ENCODE measurements at regions not wholly inside any gene's neighbourhood (a gene's known extent, or its start where the extent isn't known, plus 50 kb on each side); places are given as distances from the start of the nearest gene placed in this dataset.

GRCh38 chr1:30610917-30611316 is 112.5 kb downstream of the MATN1 start:
- H3K27ac ChIP-seq (ENCODE audit: low read length) = no peak overlapping the region
- H3K4me1 ChIP-seq (ENCODE audit: control insufficient read depth, insufficient read depth, low read length) = no peaks in the 10 kb centered on the region
- H3K36me3 ChIP-seq (ENCODE audit: control insufficient read depth, insufficient read depth, low read length) = no peaks in the 10 kb centered on the region
- H3K4me3 ChIP-seq (ENCODE audit: low read length) = no peak overlapping the region
- no peak for DNase-seq
- no peaks in the 10 kb centered on the region for H3K9me3 ChIP-seq (replicated peaks; ENCODE audit: control insufficient read depth, low read depth, low read length)
- H3K27me3 ChIP-seq (ENCODE audit: control insufficient read depth, insufficient read depth, low read length) = peaks cover 7% of the 10 kb centered on the region

- Histone ChIP-seq H3K9me3 (replicated peaks; ENCODE audit: control insufficient read depth, low read depth, low read length) (no peaks in the 10 kb centered on the region), H3K4me1 (ENCODE audit: control insufficient read depth, insufficient read depth, low read length) (no peaks in the 10 kb centered on the region), H3K36me3 (ENCODE audit: control insufficient read depth, insufficient read depth, low read length) (no peaks in the 10 kb centered on the region), H3K4me3 (ENCODE audit: low read length) (no peak overlapping the region), H3K27ac (ENCODE audit: low read length) (no peak overlapping the region), H3K27me3 (ENCODE audit: control insufficient read depth, insufficient read depth, low read length) (peaks cover 10% of the 10 kb centered on the region)
- no peak for DNase-seq
- no CpG with 5 or more reads among the region's 1 CpG for WGBS (ENCODE audit: insufficient coverage)
These were observed 113.4 kb downstream of the MATN1 start for GRCh38 chr1:30609999-30610345.

- H3K9me3 ChIP-seq (replicated peaks; ENCODE audit: control insufficient read depth, low read depth, low read length) = no peaks in the 10 kb centered on the region
- H3K4me3 ChIP-seq (ENCODE audit: low read length) = no peak overlapping the region
- no peak for DNase-seq
- no peak overlapping the region for H3K27ac ChIP-seq (ENCODE audit: low read length)
- WGBS (ENCODE audit: insufficient coverage) = 67% methylated on average over 8 of the region's 9 CpGs
- no peaks in the 10 kb centered on the region for H3K4me1 ChIP-seq (ENCODE audit: control insufficient read depth, insufficient read depth, low read length)
- H3K27me3 ChIP-seq (ENCODE audit: control insufficient read depth, insufficient read depth, low read length) = peaks cover 10% of the 10 kb centered on the region
- no peaks in the 10 kb centered on the region for H3K36me3 ChIP-seq (ENCODE audit: control insufficient read depth, insufficient read depth, low read length)
These were observed 113.9 kb downstream of the MATN1 start for GRCh38 chr1:30609336-30609998.

- Histone ChIP-seq H3K27me3 (ENCODE audit: control insufficient read depth, insufficient read depth, low read length) (peaks cover 10% of the 10 kb centered on the region), H3K27ac (ENCODE audit: low read length) (no peak overlapping the region), H3K4me1 (ENCODE audit: control insufficient read depth, insufficient read depth, low read length) (no peaks in the 10 kb centered on the region), H3K36me3 (ENCODE audit: control insufficient read depth, insufficient read depth, low read length) (no peaks in the 10 kb centered on the region), H3K9me3 (replicated peaks; ENCODE audit: control insufficient read depth, low read depth, low read length) (no peaks in the 10 kb centered on the region), H3K4me3 (ENCODE audit: low read length) (no peak overlapping the region)
- DNase-seq = no peak
- WGBS (ENCODE audit: insufficient coverage) = 68% methylated on average over 4 of the region's 5 CpGs
These were observed 115.7 kb downstream of the MATN1 start for GRCh38 chr1:30607723-30608122.

GRCh38 chr1:30606166-30606565 is 117.2 kb downstream of the MATN1 start:
- Histone ChIP-seq H3K36me3 (ENCODE audit: control insufficient read depth, insufficient read depth, low read length) (no peaks in the 10 kb centered on the region), H3K9me3 (replicated peaks; ENCODE audit: control insufficient read depth, low read depth, low read length) (no peaks in the 10 kb centered on the region), H3K4me1 (ENCODE audit: control insufficient read depth, insufficient read depth, low read length) (no peaks in the 10 kb centered on the region), H3K27me3 (ENCODE audit: control insufficient read depth, insufficient read depth, low read length) (peaks cover 10% of the 10 kb centered on the region), H3K27ac (ENCODE audit: low read length) (no peak overlapping the region), H3K4me3 (ENCODE audit: low read length) (no peak overlapping the region)
- no peak for DNase-seq
- WGBS (ENCODE audit: insufficient coverage) = 36% methylated on average over 3 of the region's 6 CpGs

- H3K4me3 ChIP-seq (ENCODE audit: low read length) = no peak overlapping the region
- H3K27ac ChIP-seq (ENCODE audit: low read length) = no peak overlapping the region
- H3K36me3 ChIP-seq (ENCODE audit: control insufficient read depth, insufficient read depth, low read length) = no peaks in the 10 kb centered on the region
- H3K9me3 ChIP-seq (replicated peaks; ENCODE audit: control insufficient read depth, low read depth, low read length) = no peaks in the 10 kb centered on the region
- peaks cover 10% of the 10 kb centered on the region for H3K27me3 ChIP-seq (ENCODE audit: control insufficient read depth, insufficient read depth, low read length)
- H3K4me1 ChIP-seq (ENCODE audit: control insufficient read depth, insufficient read depth, low read length) = no peaks in the 10 kb centered on the region
- WGBS (ENCODE audit: insufficient coverage) = 64% methylated on average over 8 of the region's 8 CpGs
- DNase-seq = no peak
These were observed 117.9 kb downstream of the MATN1 start for GRCh38 chr1:30605441-30605920.

GRCh38 chr1:30604801-30605440 is 118.5 kb downstream of the MATN1 start:
- no peak for DNase-seq
- H3K9me3 ChIP-seq (replicated peaks; ENCODE audit: control insufficient read depth, low read depth, low read length) = no peaks in the 10 kb centered on the region
- no peak overlapping the region for H3K27ac ChIP-seq (ENCODE audit: low read length)
- WGBS (ENCODE audit: insufficient coverage) = 68% methylated on average over 5 of the region's 6 CpGs
- no peaks in the 10 kb centered on the region for H3K4me1 ChIP-seq (ENCODE audit: control insufficient read depth, insufficient read depth, low read length)
- no peak overlapping the region for H3K4me3 ChIP-seq (ENCODE audit: low read length)
- H3K36me3 ChIP-seq (ENCODE audit: control insufficient read depth, insufficient read depth, low read length) = no peaks in the 10 kb centered on the region
- H3K27me3 ChIP-seq (ENCODE audit: control insufficient read depth, insufficient read depth, low read length) = peaks cover 8% of the 10 kb centered on the region

GRCh38 chr1:30603081-30603858 is 120.1 kb downstream of the MATN1 start:
- no peak overlapping the region for H3K4me3 ChIP-seq (ENCODE audit: low read length)
- H3K9me3 ChIP-seq (replicated peaks; ENCODE audit: control insufficient read depth, low read depth, low read length) = no peaks in the 10 kb centered on the region
- H3K27ac ChIP-seq (ENCODE audit: low read length) = no peak overlapping the region
- no peak for DNase-seq
- H3K27me3 ChIP-seq (ENCODE audit: control insufficient read depth, insufficient read depth, low read length) = peaks cover 5% of the 10 kb centered on the region
- 73% methylated on average over 7 of the region's 7 CpGs for WGBS (ENCODE audit: insufficient coverage)
- H3K4me1 ChIP-seq (ENCODE audit: control insufficient read depth, insufficient read depth, low read length) = peaks cover 5% of the 10 kb centered on the region
- no peaks in the 10 kb centered on the region for H3K36me3 ChIP-seq (ENCODE audit: control insufficient read depth, insufficient read depth, low read length)

GRCh38 chr1:30601316-30602085 is 121.9 kb downstream of the MATN1 start:
- Histone ChIP-seq H3K27ac (ENCODE audit: low read length) (no peak overlapping the region), H3K36me3 (ENCODE audit: control insufficient read depth, insufficient read depth, low read length) (no peaks in the 10 kb centered on the region), H3K9me3 (replicated peaks; ENCODE audit: control insufficient read depth, low read depth, low read length) (no peaks in the 10 kb centered on the region), H3K4me1 (ENCODE audit: control insufficient read depth, insufficient read depth, low read length) (peaks cover 5% of the 10 kb centered on the region), H3K27me3 (ENCODE audit: control insufficient read depth, insufficient read depth, low read length) (peaks cover 6% of the 10 kb centered on the region), H3K4me3 (ENCODE audit: low read length) (no peak overlapping the region)
- WGBS (ENCODE audit: insufficient coverage) = 82% methylated on average over 4 of the region's 8 CpGs
- no peak for DNase-seq

- DNase-seq = no peak
- no peaks in the 10 kb centered on the region for H3K9me3 ChIP-seq (replicated peaks; ENCODE audit: control insufficient read depth, low read depth, low read length)
- H3K36me3 ChIP-seq (ENCODE audit: control insufficient read depth, insufficient read depth, low read length) = no peaks in the 10 kb centered on the region
- WGBS (ENCODE audit: insufficient coverage) = 69% methylated on average over 3 of the region's 4 CpGs
- H3K4me3 ChIP-seq (ENCODE audit: low read length) = no peak overlapping the region
- H3K27ac ChIP-seq (ENCODE audit: low read length) = no peak overlapping the region
- peaks cover 7% of the 10 kb centered on the region for H3K27me3 ChIP-seq (ENCODE audit: control insufficient read depth, insufficient read depth, low read length)
- H3K4me1 ChIP-seq (ENCODE audit: control insufficient read depth, insufficient read depth, low read length) = peaks cover 5% of the 10 kb centered on the region
These were observed 122.7 kb downstream of the MATN1 start for GRCh38 chr1:30600706-30601105.
